ENCODE measurements at regions not wholly inside any gene's neighbourhood (a gene's known extent, or its start where the extent isn't known, plus 50 kb on each side); places are given as distances from the start of the nearest gene placed in this dataset.

GRCh38 chr16:79339863-79340262, 260.7 kb downstream of the MAF start:
- no peak overlapping the region for H3K27ac ChIP-seq
- no peak for TF ChIP-seq CTCF (conservative IDR thresholded peaks at IDR 0.05)

GRCh38 chr16:79337906-79338305, 262.6 kb downstream of the MAF start:
- no peak for TF ChIP-seq CTCF (conservative IDR thresholded peaks at IDR 0.05)
- no peak overlapping the region for H3K27ac ChIP-seq

- TF ChIP-seq CTCF (conservative IDR thresholded peaks at IDR 0.05): no peak
- no peak overlapping the region for H3K27ac ChIP-seq
These were observed 263.9 kb downstream of the MAF start for GRCh38 chr16:79336437-79337229.

GRCh38 chr16:79334127-79334526, 266.4 kb downstream of the MAF start:
- H3K27ac ChIP-seq: no peak overlapping the region
- no peak for TF ChIP-seq CTCF (conservative IDR thresholded peaks at IDR 0.05)

- no peak overlapping the region for H3K27ac ChIP-seq
- no peak for TF ChIP-seq CTCF (conservative IDR thresholded peaks at IDR 0.05)
These were observed 269.5 kb downstream of the MAF start for GRCh38 chr16:79331066-79331465.

GRCh38 chr16:79329967-79330366, 270.6 kb downstream of the MAF start:
- H3K27ac ChIP-seq: no peak overlapping the region
- no peak for TF ChIP-seq CTCF (conservative IDR thresholded peaks at IDR 0.05)

GRCh38 chr16:79329166-79329521, 271.4 kb downstream of the MAF start:
- TF ChIP-seq CTCF (conservative IDR thresholded peaks at IDR 0.05): no peak
- no peak overlapping the region for H3K27ac ChIP-seq

All from VCaP (cell line).